H1 (cell line): ENCODE measurements at regions not wholly inside any gene's neighbourhood (a gene's known extent, or its start where the extent isn't known, plus 50 kb on each side); places are given as distances from the start of the nearest gene placed in this dataset.

ENCODE experiments used
- ASH2L ChIP-seq: fragments of 200-600, 300-600 bp; sonication (generic); IDR thresholded peaks from one replicate; pipeline ENCODE4 v1.7.1; 2017; ENCODE audit warnings: low read length
- BRCA1 ChIP-seq: IDR thresholded peaks from 2 replicates; pipeline ENCODE4 v1.6.1; 2012; ENCODE audit warnings: low read depth, low read length, improper control_type of control experiment
- CTCF ChIP-seq, 3 experiments: IDR thresholded peaks; 1 replicate in 2 of 3; 2 replicates in 1 of 3; pipeline versions ENCODE4 v1.5.1 to v1.6.1; 2011; ENCODE audit warnings: low read length in 3 of 3, mild to moderate bottlenecking in 3 of 3, inconsistent platforms in 2 of 3, low read depth in 1 of 3, moderate library complexity in 1 of 3; ENCODE audit not compliant: insufficient read depth in 1 of 3; ENCODE audit errors: control extremely low read depth in 1 of 3
- EZH2 ChIP-seq: fragments of 200-600 bp; sonication (generic); IDR thresholded peaks from 2 replicates; pipeline ENCODE4 v1.7.1; 2012; ENCODE audit warnings: low read depth, mild to moderate bottlenecking, moderate library complexity, low read length, inconsistent platforms; ENCODE audit not compliant: severe bottlenecking
- FOSL1 ChIP-seq: IDR thresholded peaks from 2 replicates; pipeline ENCODE4 v1.6.1; 2011; ENCODE audit warnings: mild to moderate bottlenecking, low read depth, low read length, moderate library complexity; ENCODE audit not compliant: insufficient read depth
- PHF8 ChIP-seq: fragments of 200-600 bp; sonication (generic); conservative IDR thresholded peaks from 2 replicates; pipeline ENCODE4 v1.7.1; 2012; ENCODE audit warnings: low read depth, mild to moderate bottlenecking, inconsistent platforms, low read length, moderate library complexity
- POLR2AphosphoS5 ChIP-seq: IDR thresholded peaks from 2 replicates; pipeline ENCODE4 v1.6.1; 2011; ENCODE audit warnings: low read depth, low read length
- SIN3A ChIP-seq, 2 experiments: IDR thresholded peaks in 1 of 2; conservative IDR thresholded peaks in 1 of 2; 2 replicates each; pipeline ENCODE4 v1.6.1; 2011 to 2012; ENCODE audit warnings: low read length in 2 of 2, improper control_type of control experiment in 1 of 2, low read depth in 1 of 2, mild to moderate bottlenecking in 1 of 2

GRCh38 chr5:138643040-138643791, 68.0 kb upstream of the HSPA9 start:
- TF ChIP-seq CTCF (IDR thresholded peaks at IDR 0.05; ENCODE audit: control extremely low read depth in 1 of 3, insufficient read depth in 1 of 3, low read depth in 1 of 3, low read length in 3 of 3) = no peak
- no peak for TF ChIP-seq ASH2L
- no peak for TF ChIP-seq BRCA1
- TF ChIP-seq EZH2 = no peak
- TF ChIP-seq SIN3A (conservative IDR thresholded peaks at IDR 0.05 in 1 of 2, IDR thresholded peaks at IDR 0.05 in 1 of 2; ENCODE audit: low read depth in 1 of 2, low read length in 2 of 2) = no peak
- no peak for TF ChIP-seq POLR2AphosphoS5
- no peak for TF ChIP-seq PHF8
- no peak for TF ChIP-seq FOSL1
